WTC11 (cell line): ENCODE measurements at regions not wholly inside any gene's neighbourhood (a gene's known extent, or its start where the extent isn't known, plus 50 kb on each side); places are given as distances from the start of the nearest gene placed in this dataset.

Source experiments
- ATAC-seq: fragments of 200-7000 bp; cut with Tn5 transposase; 2 replicates; pipeline ENCODE4 v1.10.0; 2021; ENCODE audit warnings: mild to moderate bottlenecking, moderate library complexity
- CTCF ChIA-PET: fragments of 300-600 bp; sonication (Branson Sonifier 250); formaldehyde crosslinking; loops from one replicate; lab custom pipeline; 2021; ENCODE audit warnings: antibody characterized with exemption; lab: Charles Lee
- POLR2A ChIA-PET: fragments of 350-600 bp; sonication (Branson Sonifier 250); formaldehyde crosslinking; loops from one replicate; lab custom pipeline; 2021; ENCODE audit warnings: antibody characterized with exemption; lab: Charles Lee
- DNase-seq: peaks from one replicate; pipeline ENCODE4 v3.0.0; 2021; ENCODE audit warnings: low spot score
- H3K27ac Mint-ChIP-seq: 2 replicates; pipeline ENCODE4 v1.8.0; 2021; ENCODE audit warnings: mixed read lengths
- H3K27me3 Mint-ChIP-seq: 2 replicates; pipeline ENCODE4 v1.8.0; 2021; ENCODE audit warnings: low read depth, mild to moderate bottlenecking, moderate library complexity, mixed read lengths
- H3K36me3 Mint-ChIP-seq: 2 replicates; pipeline ENCODE4 v1.8.0; 2021; ENCODE audit warnings: mixed read lengths
- H3K4me1 Mint-ChIP-seq: 2 replicates; pipeline ENCODE4 v1.8.0; 2022; ENCODE audit warnings: mixed read lengths
- H3K4me3 Mint-ChIP-seq: 2 replicates; pipeline ENCODE4 v1.8.0; 2021; ENCODE audit warnings: mild to moderate bottlenecking, moderate library complexity, mixed read lengths
- H3K9me3 Mint-ChIP-seq: 2 replicates; pipeline ENCODE4 v1.8.0; 2021; ENCODE audit warnings: mixed read lengths
- E2F4 ChIP-seq: sonication (generic); formaldehyde crosslinking; IDR thresholded peaks from 2 replicates; pipeline ENCODE4 v1.8.1; 2022; ENCODE audit warnings: low read depth, mild to moderate bottlenecking, moderate library complexity, missing genetic modification reagents, borderline replicate concordance
- E2F5 ChIP-seq: sonication (generic); formaldehyde crosslinking; IDR thresholded peaks from 2 replicates; pipeline ENCODE4 v1.8.1; 2022; ENCODE audit warnings: mild to moderate bottlenecking, moderate library complexity, missing genetic modification reagents
- EMX1 ChIP-seq: fragments of 250-450 bp; sonication (Bioruptor Pico); IDR thresholded peaks from 2 replicates; pipeline ENCODE4 v1.8.0; 2021; ENCODE audit warnings: mild to moderate bottlenecking
- FOXP1 ChIP-seq: sonication (generic); formaldehyde crosslinking; IDR thresholded peaks from 2 replicates; pipeline ENCODE4 v1.8.0; 2022; ENCODE audit warnings: missing genetic modification reagents, mild to moderate bottlenecking, moderate library complexity, borderline replicate concordance
- HMGXB4 ChIP-seq: sonication (generic); formaldehyde crosslinking; IDR thresholded peaks from 2 replicates; pipeline ENCODE4 v1.8.1; 2023; ENCODE audit warnings: mild to moderate bottlenecking, moderate library complexity, missing genetic modification reagents
- JAZF1 ChIP-seq: fragments of 250-450 bp; sonication (Bioruptor Pico); IDR thresholded peaks from 2 replicates; pipeline ENCODE4 v1.9.0; 2021; ENCODE audit warnings: moderate library complexity, mild to moderate bottlenecking, inconsistent platforms
- MXD4 ChIP-seq: fragments of 250-450 bp; sonication (Bioruptor Pico); IDR thresholded peaks from 2 replicates; pipeline ENCODE4 v1.8.0; 2021; ENCODE audit warnings: mild to moderate bottlenecking, moderate library complexity, borderline replicate concordance
- NFYB ChIP-seq: sonication (generic); formaldehyde crosslinking; conservative IDR thresholded peaks from 2 replicates; pipeline ENCODE4 v1.8.0; 2022; ENCODE audit warnings: low read depth, missing genetic modification reagents
- NR1H2 ChIP-seq: sonication (generic); formaldehyde crosslinking; IDR thresholded peaks from 2 replicates; pipeline ENCODE4 v1.9.0; 2021; ENCODE audit warnings: mild to moderate bottlenecking, moderate library complexity, missing genetic modification reagents
- PRDM15 ChIP-seq: sonication (generic); formaldehyde crosslinking; IDR thresholded peaks from 2 replicates; pipeline ENCODE4 v1.8.0; 2022; ENCODE audit warnings: missing genetic modification reagents
- SOX15 ChIP-seq: fragments of 250-450 bp; sonication (Bioruptor Pico); IDR thresholded peaks from 2 replicates; pipeline ENCODE4 v1.9.0; 2021; ENCODE audit warnings: mild to moderate bottlenecking
- STAT6 ChIP-seq: sonication (generic); formaldehyde crosslinking; conservative IDR thresholded peaks from 2 replicates; pipeline ENCODE4 v1.8.1; 2023; ENCODE audit warnings: mild to moderate bottlenecking, low read depth, missing genetic modification reagents, moderate library complexity
- TP53 ChIP-seq: sonication (generic); formaldehyde crosslinking; IDR thresholded peaks from 2 replicates; pipeline ENCODE4 v1.8.1; 2023; ENCODE audit warnings: mild to moderate bottlenecking, missing genetic modification reagents
- ZNF263 ChIP-seq: sonication (generic); formaldehyde crosslinking; IDR thresholded peaks from 2 replicates; pipeline ENCODE4 v1.8.1; 2022; ENCODE audit warnings: low read depth, mild to moderate bottlenecking, moderate library complexity, missing genetic modification reagents
- ZNF416 ChIP-seq: fragments of 250-450 bp; sonication (Bioruptor Pico); IDR thresholded peaks from 2 replicates; pipeline ENCODE4 v1.9.0; 2021; ENCODE audit warnings: mild to moderate bottlenecking, inconsistent platforms
- TF ChIP-seq, protein P1 (sequence below): fragments of 200-600 bp; IDR thresholded peaks from 2 replicates; pipeline ENCODE4 v1.8.0; 2022; ENCODE audit warnings: antibody characterized with exemption
- TF ChIP-seq, protein P2 (sequence below): sonication (generic); formaldehyde crosslinking; IDR thresholded peaks from 2 replicates; pipeline ENCODE4 v1.8.0; 2023; ENCODE audit warnings: missing genetic modification reagents, mild to moderate bottlenecking, borderline replicate concordance
- TF ChIP-seq, protein P3 (sequence below): sonication (generic); formaldehyde crosslinking; IDR thresholded peaks from 2 replicates; pipeline ENCODE4 v1.8.1; 2023; ENCODE audit warnings: mild to moderate bottlenecking, missing genetic modification reagents

DNA sequence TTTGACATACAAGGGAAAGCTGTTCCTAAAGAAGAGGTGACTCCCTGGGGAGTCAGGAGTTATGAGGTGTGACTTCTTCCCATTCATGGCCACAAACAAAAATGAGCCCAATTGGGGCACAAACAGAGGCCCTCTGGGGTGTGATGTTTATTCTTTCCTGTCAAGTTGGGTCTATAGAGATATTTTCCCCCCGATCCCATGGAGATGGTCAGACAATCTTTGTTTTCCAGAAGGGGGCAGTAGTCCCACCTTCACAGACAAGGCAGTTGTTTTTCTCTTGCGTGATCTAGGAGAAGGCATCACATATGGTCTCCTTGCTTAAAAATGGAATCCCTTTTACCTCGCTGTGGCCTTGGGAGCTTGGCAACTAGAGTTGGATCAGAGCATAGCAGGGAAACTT is 110.3 kb downstream of the MFSD1 start:
- Mint-ChIP-seq H3K27ac (no peak overlapping the region), H3K36me3 (no peaks in the 10 kb centered on the region), H3K4me3 (no peak overlapping the region), H3K4me1 (peaks cover 6% of the 10 kb centered on the region), H3K9me3 (no peaks in the 10 kb centered on the region), H3K27me3 (no peaks in the 10 kb centered on the region; the same call in 1 of the 2 replicates)
- ChIA-PET POLR2A (no interaction called here), CTCF (interaction anchor here (1.1 kb wide), 1 partner anchor 345 kb away, joined by 3 read pairs; no protein-coding TSS in a partner anchor)
- TF ChIP-seq JAZF1 (CRISPR knock-in tag) (no peak), E2F5 (CRISPR knock-in tag) (no peak), ZNF263 (CRISPR knock-in tag) (no peak), EMX1 (no peak), MXD4 (CRISPR knock-in tag) (no peak), SOX15 (CRISPR knock-in tag) (no peak), HMGXB4 (CRISPR knock-in tag) (no peak), STAT6 (CRISPR knock-in tag) (no peak), NFYB (CRISPR knock-in tag) (no peak), NR1H2 (CRISPR knock-in tag) (no peak), FOXP1 (CRISPR knock-in tag) (no peak), E2F4 (CRISPR knock-in tag) (no peak), TP53 (CRISPR knock-in tag) (no peak), PRDM15 (CRISPR knock-in tag) (no peak), ZNF416 (CRISPR knock-in tag) (no peak)
- TF ChIP-seq, protein P1, sequence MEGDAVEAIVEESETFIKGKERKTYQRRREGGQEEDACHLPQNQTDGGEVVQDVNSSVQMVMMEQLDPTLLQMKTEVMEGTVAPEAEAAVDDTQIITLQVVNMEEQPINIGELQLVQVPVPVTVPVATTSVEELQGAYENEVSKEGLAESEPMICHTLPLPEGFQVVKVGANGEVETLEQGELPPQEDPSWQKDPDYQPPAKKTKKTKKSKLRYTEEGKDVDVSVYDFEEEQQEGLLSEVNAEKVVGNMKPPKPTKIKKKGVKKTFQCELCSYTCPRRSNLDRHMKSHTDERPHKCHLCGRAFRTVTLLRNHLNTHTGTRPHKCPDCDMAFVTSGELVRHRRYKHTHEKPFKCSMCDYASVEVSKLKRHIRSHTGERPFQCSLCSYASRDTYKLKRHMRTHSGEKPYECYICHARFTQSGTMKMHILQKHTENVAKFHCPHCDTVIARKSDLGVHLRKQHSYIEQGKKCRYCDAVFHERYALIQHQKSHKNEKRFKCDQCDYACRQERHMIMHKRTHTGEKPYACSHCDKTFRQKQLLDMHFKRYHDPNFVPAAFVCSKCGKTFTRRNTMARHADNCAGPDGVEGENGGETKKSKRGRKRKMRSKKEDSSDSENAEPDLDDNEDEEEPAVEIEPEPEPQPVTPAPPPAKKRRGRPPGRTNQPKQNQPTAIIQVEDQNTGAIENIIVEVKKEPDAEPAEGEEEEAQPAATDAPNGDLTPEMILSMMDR, result no peak; the same call in 1 of the 2 replicates
- TF ChIP-seq, protein P2, sequence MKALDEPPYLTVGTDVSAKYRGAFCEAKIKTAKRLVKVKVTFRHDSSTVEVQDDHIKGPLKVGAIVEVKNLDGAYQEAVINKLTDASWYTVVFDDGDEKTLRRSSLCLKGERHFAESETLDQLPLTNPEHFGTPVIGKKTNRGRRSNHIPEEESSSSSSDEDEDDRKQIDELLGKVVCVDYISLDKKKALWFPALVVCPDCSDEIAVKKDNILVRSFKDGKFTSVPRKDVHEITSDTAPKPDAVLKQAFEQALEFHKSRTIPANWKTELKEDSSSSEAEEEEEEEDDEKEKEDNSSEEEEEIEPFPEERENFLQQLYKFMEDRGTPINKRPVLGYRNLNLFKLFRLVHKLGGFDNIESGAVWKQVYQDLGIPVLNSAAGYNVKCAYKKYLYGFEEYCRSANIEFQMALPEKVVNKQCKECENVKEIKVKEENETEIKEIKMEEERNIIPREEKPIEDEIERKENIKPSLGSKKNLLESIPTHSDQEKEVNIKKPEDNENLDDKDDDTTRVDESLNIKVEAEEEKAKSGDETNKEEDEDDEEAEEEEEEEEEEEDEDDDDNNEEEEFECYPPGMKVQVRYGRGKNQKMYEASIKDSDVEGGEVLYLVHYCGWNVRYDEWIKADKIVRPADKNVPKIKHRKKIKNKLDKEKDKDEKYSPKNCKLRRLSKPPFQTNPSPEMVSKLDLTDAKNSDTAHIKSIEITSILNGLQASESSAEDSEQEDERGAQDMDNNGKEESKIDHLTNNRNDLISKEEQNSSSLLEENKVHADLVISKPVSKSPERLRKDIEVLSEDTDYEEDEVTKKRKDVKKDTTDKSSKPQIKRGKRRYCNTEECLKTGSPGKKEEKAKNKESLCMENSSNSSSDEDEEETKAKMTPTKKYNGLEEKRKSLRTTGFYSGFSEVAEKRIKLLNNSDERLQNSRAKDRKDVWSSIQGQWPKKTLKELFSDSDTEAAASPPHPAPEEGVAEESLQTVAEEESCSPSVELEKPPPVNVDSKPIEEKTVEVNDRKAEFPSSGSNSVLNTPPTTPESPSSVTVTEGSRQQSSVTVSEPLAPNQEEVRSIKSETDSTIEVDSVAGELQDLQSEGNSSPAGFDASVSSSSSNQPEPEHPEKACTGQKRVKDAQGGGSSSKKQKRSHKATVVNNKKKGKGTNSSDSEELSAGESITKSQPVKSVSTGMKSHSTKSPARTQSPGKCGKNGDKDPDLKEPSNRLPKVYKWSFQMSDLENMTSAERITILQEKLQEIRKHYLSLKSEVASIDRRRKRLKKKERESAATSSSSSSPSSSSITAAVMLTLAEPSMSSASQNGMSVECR (CRISPR knock-in tag), result no peak
- TF ChIP-seq, protein P3, sequence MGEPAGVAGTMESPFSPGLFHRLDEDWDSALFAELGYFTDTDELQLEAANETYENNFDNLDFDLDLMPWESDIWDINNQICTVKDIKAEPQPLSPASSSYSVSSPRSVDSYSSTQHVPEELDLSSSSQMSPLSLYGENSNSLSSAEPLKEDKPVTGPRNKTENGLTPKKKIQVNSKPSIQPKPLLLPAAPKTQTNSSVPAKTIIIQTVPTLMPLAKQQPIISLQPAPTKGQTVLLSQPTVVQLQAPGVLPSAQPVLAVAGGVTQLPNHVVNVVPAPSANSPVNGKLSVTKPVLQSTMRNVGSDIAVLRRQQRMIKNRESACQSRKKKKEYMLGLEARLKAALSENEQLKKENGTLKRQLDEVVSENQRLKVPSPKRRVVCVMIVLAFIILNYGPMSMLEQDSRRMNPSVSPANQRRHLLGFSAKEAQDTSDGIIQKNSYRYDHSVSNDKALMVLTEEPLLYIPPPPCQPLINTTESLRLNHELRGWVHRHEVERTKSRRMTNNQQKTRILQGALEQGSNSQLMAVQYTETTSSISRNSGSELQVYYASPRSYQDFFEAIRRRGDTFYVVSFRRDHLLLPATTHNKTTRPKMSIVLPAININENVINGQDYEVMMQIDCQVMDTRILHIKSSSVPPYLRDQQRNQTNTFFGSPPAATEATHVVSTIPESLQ (CRISPR knock-in tag), result no peak
- DNase-seq (no peak), ATAC-seq (peak; percentile 82)
